Stomach (tissue), 4 donors: ENCODE measurements at regions not wholly inside any gene's neighbourhood (a gene's known extent, or its start where the extent isn't known, plus 50 kb on each side); places are given as distances from the start of the nearest gene placed in this dataset.

ENCODE experiments used
- CTCF ChIP-seq, 7 experiments: fragments of 450-650 bp in 4 of 7; fragments of 200-600 bp in 3 of 7; sonication (generic) in 3 of 7; IDR thresholded peaks; one replicate each; pipeline ENCODE4 v1.5.1; 2016 to 2019; ENCODE audit warnings: antibody characterized with exemption in 7 of 7, control low read depth in 2 of 7, mild to moderate bottlenecking in 1 of 7
- EP300 ChIP-seq: sonication (generic); formaldehyde crosslinking; IDR thresholded peaks from one replicate; pipeline ENCODE4 v1.6.1; 2017; ENCODE audit warnings: antibody characterized with exemption
- POLR2A ChIP-seq, 4 donors: fragments of 450-650 bp; IDR thresholded peaks; one replicate each; pipeline ENCODE4 v1.6.1; 2016; ENCODE audit warnings: antibody characterized with exemption in 4 of 4, control low read depth in 2 of 4, mild to moderate bottlenecking in 1 of 4, moderate library complexity in 1 of 4

GRCh38 chr13:38046049-38046376 lies 176.4 kb upstream of the TRPC4 start:
- TF ChIP-seq EP300 (no peak), CTCF (IDR thresholded peaks at IDR 0.05) (no peak), POLR2A (IDR thresholded peaks at IDR 0.05) (no peak)
